H1 (cell line): ENCODE measurements at regions not wholly inside any gene's neighbourhood (a gene's known extent, or its start where the extent isn't known, plus 50 kb on each side); places are given as distances from the start of the nearest gene placed in this dataset.

ENCODE experiments used
- CTCF ChIA-PET: fragments of 300-600 bp; sonication (Branson Sonifier 250); formaldehyde crosslinking; loops from one replicate; lab custom pipeline; 2021; ENCODE audit not compliant: partially characterized antibody; lab: Charles Lee
- POLR2A ChIA-PET: fragments of 300-600 bp; sonication (Branson Sonifier 250); formaldehyde crosslinking; loops from one replicate; lab custom pipeline; 2021; ENCODE audit warnings: inconsistent platforms; ENCODE audit not compliant: partially characterized antibody; lab: Charles Lee
- DNase-seq, 2 experiments: peaks; one replicate each; pipeline versions ENCODE4 v3.0.0 to v3.0.0-alpha.2; 2010 to 2022; ENCODE audit warnings: low spot score in 2 of 2, low read depth in 1 of 2, mixed read lengths in 1 of 2
- FAIRE-seq: peaks from 2 replicates; lab custom pipeline; 2011; peaks lifted over from hg19 to GRCh38; lab: Jason Lieb, UNC
- H2AFZ ChIP-seq: 2 replicates; pipeline ENCODE4 v1.8.1; 2012; ENCODE audit warnings: low read length, inconsistent platforms
- H2AK5ac ChIP-seq: 2 replicates; pipeline ENCODE4 v1.6.1; 2013; ENCODE audit warnings: low read depth, low read length
- H2BK120ac ChIP-seq: replicated peaks from 2 replicates; pipeline ENCODE3; 2013; ENCODE audit warnings: low read depth, low read length, inconsistent platforms
- H2BK12ac ChIP-seq: 2 replicates; pipeline ENCODE4 v1.6.1; 2013; ENCODE audit warnings: low read depth, low read length
- H2BK15ac ChIP-seq: 2 replicates; pipeline ENCODE4 v1.6.1; 2013; ENCODE audit warnings: low read length
- H2BK20ac ChIP-seq: 2 replicates; pipeline ENCODE4 v1.6.1; 2013; ENCODE audit warnings: low read length
- H2BK5ac ChIP-seq: 2 replicates; pipeline ENCODE4 v1.6.1; 2013; ENCODE audit warnings: low read depth, low read length
- H3K14ac ChIP-seq: 2 replicates; pipeline ENCODE4 v1.6.1; 2013; ENCODE audit warnings: inconsistent platforms; ENCODE audit not compliant: insufficient read length
- H3K18ac ChIP-seq: 2 replicates; pipeline ENCODE4 v1.6.1; 2013; ENCODE audit warnings: low read length; ENCODE audit errors: extremely low read depth
- H3K23ac ChIP-seq: 2 replicates; pipeline ENCODE4 v1.6.1; 2013; ENCODE audit warnings: inconsistent platforms; ENCODE audit not compliant: insufficient read length
- H3K23me2 ChIP-seq: 2 replicates; pipeline ENCODE4 v1.6.1; 2013; ENCODE audit warnings: low read depth, low read length
- H3K27ac ChIP-seq: 2 replicates; pipeline ENCODE4 v1.6.1; 2011; ENCODE audit warnings: low read depth, low read length, inconsistent platforms
- H3K27me3 ChIP-seq, 4 experiments: replicated peaks in 1 of 4; 1 replicate in 1 of 4; 2 replicates in 3 of 4; pipeline versions ENCODE4 v1.6.1 to v1.8.1; 2011 to 2013; ENCODE audit warnings: low read length in 3 of 4, mild to moderate bottlenecking in 3 of 4, inconsistent platforms in 2 of 4, mixed read lengths in 2 of 4, moderate library complexity in 1 of 4; ENCODE audit not compliant: control insufficient read depth in 3 of 4, insufficient read depth in 3 of 4; ENCODE audit errors: extremely low read depth in 1 of 4
- H3K36me3 ChIP-seq, 4 experiments: 2 replicates each; pipeline versions ENCODE4 v1.6.1 to v1.8.1; 2011 to 2013; ENCODE audit warnings: mild to moderate bottlenecking in 4 of 4, low read length in 3 of 4, moderate library complexity in 2 of 4, control low read depth in 1 of 4, inconsistent platforms in 1 of 4; ENCODE audit not compliant: insufficient read depth in 4 of 4, control insufficient read depth in 2 of 4
- H3K4ac ChIP-seq: replicated peaks from 2 replicates; pipeline ENCODE3; 2013; ENCODE audit warnings: low read length, low read depth, mixed read lengths, inconsistent platforms; ENCODE audit not compliant: insufficient read length
- H3K4me1 ChIP-seq, 4 experiments: replicated peaks in 1 of 4; 1 replicate in 1 of 4; 2 replicates in 3 of 4; pipeline versions ENCODE4 v1.6.1 to v1.8.1; 2011 to 2013; ENCODE audit warnings: low read length in 3 of 4, inconsistent platforms in 2 of 4, mixed read lengths in 1 of 4; ENCODE audit not compliant: insufficient read depth in 4 of 4, control insufficient read depth in 3 of 4
- H3K4me2 ChIP-seq, 2 experiments: 2 replicates each; pipeline versions ENCODE4 v1.6.1 to v1.8.1; 2011 to 2013; ENCODE audit warnings: low read depth in 2 of 2, low read length in 2 of 2, control low read depth in 1 of 2, inconsistent platforms in 1 of 2, mild to moderate bottlenecking in 1 of 2; ENCODE audit not compliant: insufficient read depth in 1 of 2
- H3K4me3 ChIP-seq, 4 experiments: fragments of 200-600, 300-600 bp in 1 of 4; sonication (generic), shearing (Covaris generic), sonication (Bioruptor Twin) in 1 of 4; 2 replicates each; pipeline versions ENCODE4 v1.5.1 to v1.8.1; 2011 to 2016; ENCODE audit warnings: low read length in 4 of 4, low read depth in 3 of 4, control low read depth in 2 of 4, inconsistent platforms in 2 of 4, mild to moderate bottlenecking in 2 of 4, mixed read lengths in 1 of 4, moderate library complexity in 1 of 4; ENCODE audit not compliant: insufficient read depth in 2 of 4; ENCODE audit errors: extremely low read depth in 1 of 4
- H3K56ac ChIP-seq: replicated peaks from 2 replicates; pipeline ENCODE3; 2013; ENCODE audit warnings: low read depth, mild to moderate bottlenecking, mixed read lengths, low read length, inconsistent platforms; ENCODE audit not compliant: insufficient read length
- H3K79me1 ChIP-seq: 2 replicates; pipeline ENCODE4 v1.6.1; 2013; ENCODE audit warnings: low read depth, low read length, control low read depth
- H3K79me2 ChIP-seq, 2 experiments: 2 replicates each; pipeline versions ENCODE4 v1.6.1 to v1.8.1; 2012 to 2013; ENCODE audit warnings: low read length in 2 of 2, mild to moderate bottlenecking in 2 of 2, inconsistent platforms in 1 of 2; ENCODE audit not compliant: insufficient read depth in 2 of 2, control insufficient read depth in 1 of 2
- H3K9ac ChIP-seq, 4 experiments: replicated peaks in 1 of 4; 1 replicate in 1 of 4; 2 replicates in 3 of 4; pipeline versions ENCODE4 v1.6.1 to v1.8.1; 2011 to 2013; ENCODE audit warnings: low read depth in 3 of 4, low read length in 3 of 4, control low read depth in 2 of 4, mild to moderate bottlenecking in 2 of 4, moderate library complexity in 2 of 4, inconsistent platforms in 1 of 4; ENCODE audit errors: extremely low read depth in 1 of 4
- H3K9me3 ChIP-seq, 2 experiments: 2 replicates each; pipeline versions ENCODE4 v1.6.1 to v1.8.1; 2012 to 2013; ENCODE audit warnings: mild to moderate bottlenecking in 2 of 2, moderate library complexity in 2 of 2, control low read depth in 1 of 2, inconsistent platforms in 1 of 2, low read depth in 1 of 2, low read length in 1 of 2, mixed read lengths in 1 of 2; ENCODE audit not compliant: insufficient read depth in 2 of 2
- H4K20me1 ChIP-seq, 2 experiments: replicated peaks in 1 of 2; 2 replicates each; pipeline versions ENCODE3 to v1.8.1; 2011 to 2013; ENCODE audit warnings: inconsistent platforms in 2 of 2, low read length in 2 of 2, mild to moderate bottlenecking in 1 of 2; ENCODE audit not compliant: insufficient read depth in 2 of 2, control insufficient read depth in 1 of 2
- H4K5ac ChIP-seq: 2 replicates; pipeline ENCODE4 v1.6.1; 2013; ENCODE audit warnings: low read length, low read depth, mixed read lengths, inconsistent platforms; ENCODE audit not compliant: insufficient read length
- H4K8ac ChIP-seq: 2 replicates; pipeline ENCODE4 v1.8.0; 2013; ENCODE audit warnings: mild to moderate bottlenecking, moderate library complexity, low read length, inconsistent platforms; ENCODE audit not compliant: insufficient read depth; ENCODE audit errors: extremely low read depth
- H4K91ac ChIP-seq: replicated peaks from 2 replicates; pipeline ENCODE3; 2013; ENCODE audit warnings: low read length, mixed read lengths, inconsistent platforms; ENCODE audit not compliant: insufficient read length
- ASH2L ChIP-seq: fragments of 200-600, 300-600 bp; sonication (generic); IDR thresholded peaks from one replicate; pipeline ENCODE4 v1.7.1; 2017; ENCODE audit warnings: low read length
- BACH1 ChIP-seq: IDR thresholded peaks from 2 replicates; pipeline ENCODE4 v1.6.1; 2012; ENCODE audit warnings: low read length, improper control_type of control experiment
- BRCA1 ChIP-seq: IDR thresholded peaks from 2 replicates; pipeline ENCODE4 v1.6.1; 2012; ENCODE audit warnings: low read depth, low read length, improper control_type of control experiment
- CHD2 ChIP-seq: IDR thresholded peaks from 2 replicates; pipeline ENCODE4 v1.6.1; 2012; ENCODE audit warnings: low read length, improper control_type of control experiment
- CTBP2 ChIP-seq: IDR thresholded peaks from 2 replicates; pipeline ENCODE4 v1.7.0; 2011; ENCODE audit warnings: borderline replicate concordance, mild to moderate bottlenecking, moderate library complexity, mixed read lengths, low read length; ENCODE audit not compliant: insufficient read depth, insufficient read length
- EP300 ChIP-seq, 2 experiments: IDR thresholded peaks; 1 replicate in 1 of 2; 2 replicates in 1 of 2; pipeline ENCODE4 v1.6.1; 2011 to 2012; ENCODE audit warnings: low read depth in 2 of 2, low read length in 2 of 2, mild to moderate bottlenecking in 2 of 2, borderline replicate concordance in 1 of 2, inconsistent platforms in 1 of 2, moderate library complexity in 1 of 2
- EZH2 ChIP-seq: fragments of 200-600 bp; sonication (generic); IDR thresholded peaks from 2 replicates; pipeline ENCODE4 v1.7.1; 2012; ENCODE audit warnings: low read depth, mild to moderate bottlenecking, moderate library complexity, low read length, inconsistent platforms; ENCODE audit not compliant: severe bottlenecking
- JUN ChIP-seq: IDR thresholded peaks from 2 replicates; pipeline ENCODE4 v1.6.1; 2011; ENCODE audit warnings: low read depth, mild to moderate bottlenecking, improper control_type of control experiment, low read length
- NANOG ChIP-seq: IDR thresholded peaks from 2 replicates; pipeline ENCODE4 v1.6.1; 2011; ENCODE audit warnings: low read length, low read depth, mild to moderate bottlenecking, inconsistent platforms; ENCODE audit not compliant: insufficient read depth, poor library complexity, severe bottlenecking
- RBBP5 ChIP-seq: IDR thresholded peaks from 2 replicates; pipeline ENCODE4 v1.7.1; 2012; ENCODE audit warnings: low read depth, mild to moderate bottlenecking, inconsistent platforms, low read length, moderate library complexity, borderline replicate concordance
- RNF2 ChIP-seq: fragments of 200-900, 300-1000 bp; sonication (generic); IDR thresholded peaks from 2 replicates; pipeline ENCODE4 v1.7.1; 2016; ENCODE audit warnings: borderline replicate concordance, low read depth, mild to moderate bottlenecking, antibody characterized with exemption, low read length; ENCODE audit not compliant: poor library complexity, severe bottlenecking; ENCODE audit errors: missing control alignments
- SP2 ChIP-seq: IDR thresholded peaks from 2 replicates; pipeline ENCODE4 v1.6.1; 2012; ENCODE audit warnings: mild to moderate bottlenecking, low read length, inconsistent platforms
- TEAD4 ChIP-seq: IDR thresholded peaks from 2 replicates; pipeline ENCODE4 v1.6.1; 2012; ENCODE audit warnings: low read depth, low read length, inconsistent platforms, mixed read lengths

DNA sequence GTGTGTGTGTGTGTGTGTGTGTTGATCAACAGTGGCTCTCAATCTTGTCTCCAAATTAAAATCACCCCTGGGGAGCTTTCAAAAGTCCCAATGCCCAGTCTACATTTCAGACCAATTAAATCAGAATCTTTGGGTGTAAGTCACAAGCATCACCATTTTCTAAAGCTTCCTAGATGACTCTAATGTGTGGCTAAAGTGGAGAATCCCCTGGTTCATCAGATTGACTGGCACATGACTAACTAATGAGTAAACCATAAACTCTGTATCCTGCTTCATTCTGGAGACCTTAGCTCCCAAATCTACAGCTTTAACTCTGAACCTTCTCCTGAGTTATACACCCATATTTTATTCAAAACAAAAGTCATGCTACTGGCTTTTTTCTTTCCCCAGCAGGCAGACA lies 131.3 kb downstream of the SUCLA2 start:
- no peak overlapping the region for H2BK15ac ChIP-seq
- no peak overlapping the region for H3K9ac ChIP-seq
- H4K20me1 ChIP-seq, result no peaks in the 10 kb centered on the region
- peaks cover 1% of the 10 kb centered on the region; the same call in 1 of the 2 replicates for H3K23me2 ChIP-seq
- H3K4me1 ChIP-seq, result no peaks in the 10 kb centered on the region
- ChIA-PET POLR2A (no interaction called here), CTCF (interaction anchor here (1.5 kb wide), 1 partner anchor 11 kb away, joined by 3 read pairs; no protein-coding TSS in a partner anchor)
- no peak overlapping the region for H2BK120ac ChIP-seq
- H3K79me1 ChIP-seq, result no peaks in the 10 kb centered on the region
- H3K23ac ChIP-seq, result no peak overlapping the region
- no peak overlapping the region for H3K18ac ChIP-seq
- H3K4ac ChIP-seq, result no peak overlapping the region
- H3K4me3 ChIP-seq, result no peak overlapping the region
- H4K8ac ChIP-seq, result no peak overlapping the region
- H3K9me3 ChIP-seq, result peaks cover 16 to 18% of the 10 kb centered on the region in 2 experiments
- no peak overlapping the region for H3K14ac ChIP-seq
- H3K27me3 ChIP-seq, result no peaks in the 10 kb centered on the region
- H2BK5ac ChIP-seq, result no peak overlapping the region
- H2AK5ac ChIP-seq, result no peak overlapping the region
- no peak overlapping the region for H2BK12ac ChIP-seq
- DNase-seq (no peak), FAIRE-seq (no peak)
- no peak overlapping the region for H3K27ac ChIP-seq
- H3K56ac ChIP-seq, result no peak overlapping the region
- no peak overlapping the region for H4K91ac ChIP-seq
- H2AFZ ChIP-seq, result no peak overlapping the region
- TF ChIP-seq EP300 (IDR thresholded peaks at IDR 0.05; ENCODE audit: borderline replicate concordance in 1 of 2, low read depth in 2 of 2, low read length in 2 of 2) (no peak), EZH2 (no peak), RBBP5 (no peak), ASH2L (no peak), TEAD4 (no peak), BRCA1 (no peak), CHD2 (no peak), CTBP2 (no peak), SP2 (no peak), NANOG (no peak), BACH1 (no peak), JUN (no peak), RNF2 (no peak)
- no peak overlapping the region for H4K5ac ChIP-seq
- no peaks in the 10 kb centered on the region for H3K79me2 ChIP-seq
- no peak overlapping the region for H3K4me2 ChIP-seq
- no peaks in the 10 kb centered on the region; a peak in 1 of 8 replicates for H3K36me3 ChIP-seq
- no peak overlapping the region for H2BK20ac ChIP-seq
